ENCODE measurements at regions not wholly inside any gene's neighbourhood (a gene's known extent, or its start where the extent isn't known, plus 50 kb on each side); places are given as distances from the start of the nearest gene placed in this dataset.

DNA sequence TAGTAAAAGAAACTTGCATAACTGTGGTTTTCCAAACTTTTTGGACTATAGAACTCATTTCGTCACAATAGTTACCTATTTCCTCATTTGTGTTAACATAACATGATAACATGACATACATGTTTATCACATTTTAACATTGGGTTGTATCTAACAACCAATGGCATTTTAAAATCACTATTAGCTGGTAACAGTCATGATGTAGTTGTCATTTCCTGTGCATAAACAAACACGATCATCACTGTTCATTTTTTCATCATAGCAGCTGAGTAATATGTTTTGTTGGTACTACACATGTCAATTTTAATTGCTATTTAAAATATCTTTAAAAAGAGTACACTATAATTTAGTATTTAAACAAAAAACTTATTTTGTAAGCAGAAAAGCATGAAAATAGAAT is 402.4 kb downstream of the SATB2 start:
- TF ChIP-seq, protein P1, sequence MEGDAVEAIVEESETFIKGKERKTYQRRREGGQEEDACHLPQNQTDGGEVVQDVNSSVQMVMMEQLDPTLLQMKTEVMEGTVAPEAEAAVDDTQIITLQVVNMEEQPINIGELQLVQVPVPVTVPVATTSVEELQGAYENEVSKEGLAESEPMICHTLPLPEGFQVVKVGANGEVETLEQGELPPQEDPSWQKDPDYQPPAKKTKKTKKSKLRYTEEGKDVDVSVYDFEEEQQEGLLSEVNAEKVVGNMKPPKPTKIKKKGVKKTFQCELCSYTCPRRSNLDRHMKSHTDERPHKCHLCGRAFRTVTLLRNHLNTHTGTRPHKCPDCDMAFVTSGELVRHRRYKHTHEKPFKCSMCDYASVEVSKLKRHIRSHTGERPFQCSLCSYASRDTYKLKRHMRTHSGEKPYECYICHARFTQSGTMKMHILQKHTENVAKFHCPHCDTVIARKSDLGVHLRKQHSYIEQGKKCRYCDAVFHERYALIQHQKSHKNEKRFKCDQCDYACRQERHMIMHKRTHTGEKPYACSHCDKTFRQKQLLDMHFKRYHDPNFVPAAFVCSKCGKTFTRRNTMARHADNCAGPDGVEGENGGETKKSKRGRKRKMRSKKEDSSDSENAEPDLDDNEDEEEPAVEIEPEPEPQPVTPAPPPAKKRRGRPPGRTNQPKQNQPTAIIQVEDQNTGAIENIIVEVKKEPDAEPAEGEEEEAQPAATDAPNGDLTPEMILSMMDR (IDR thresholded peaks at IDR 0.05; ENCODE audit: low read length), result no peak
- TF ChIP-seq EZH2 (IDR thresholded peaks at IDR 0.05; ENCODE audit: borderline replicate concordance, low read length), result no peak

All from OCI-LY1 (cell line).